ENCODE measurements at regions not wholly inside any gene's neighbourhood (a gene's known extent, or its start where the extent isn't known, plus 50 kb on each side); places are given as distances from the start of the nearest gene placed in this dataset.

DNA sequence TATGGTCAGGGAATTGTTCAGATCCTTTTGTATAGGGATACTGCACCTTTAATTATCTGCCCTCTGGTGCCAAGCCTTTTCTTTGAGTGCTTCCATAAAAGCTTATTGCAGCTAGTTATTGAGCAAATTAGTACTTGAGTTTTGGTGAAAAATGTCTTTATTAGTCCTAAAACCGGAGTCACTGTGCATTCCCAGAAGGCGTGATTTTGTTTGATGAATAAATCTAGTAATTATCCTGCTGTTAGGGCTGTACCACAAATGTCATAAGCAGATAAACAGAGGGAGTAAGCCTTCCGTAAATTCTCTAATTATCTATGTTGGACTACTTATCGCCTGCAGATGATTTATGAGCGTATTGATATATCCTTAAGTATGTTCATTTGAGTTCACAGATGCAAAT lies 620.7 kb upstream of the ARRDC3 start:
- TF ChIP-seq EP300 (IDR thresholded peaks at IDR 0.05) (no peak), POLR2A (IDR thresholded peaks at IDR 0.05) (no peak), POLR2AphosphoS5 (IDR thresholded peaks at IDR 0.05) (no peak)
- TF ChIP-seq, protein P1, sequence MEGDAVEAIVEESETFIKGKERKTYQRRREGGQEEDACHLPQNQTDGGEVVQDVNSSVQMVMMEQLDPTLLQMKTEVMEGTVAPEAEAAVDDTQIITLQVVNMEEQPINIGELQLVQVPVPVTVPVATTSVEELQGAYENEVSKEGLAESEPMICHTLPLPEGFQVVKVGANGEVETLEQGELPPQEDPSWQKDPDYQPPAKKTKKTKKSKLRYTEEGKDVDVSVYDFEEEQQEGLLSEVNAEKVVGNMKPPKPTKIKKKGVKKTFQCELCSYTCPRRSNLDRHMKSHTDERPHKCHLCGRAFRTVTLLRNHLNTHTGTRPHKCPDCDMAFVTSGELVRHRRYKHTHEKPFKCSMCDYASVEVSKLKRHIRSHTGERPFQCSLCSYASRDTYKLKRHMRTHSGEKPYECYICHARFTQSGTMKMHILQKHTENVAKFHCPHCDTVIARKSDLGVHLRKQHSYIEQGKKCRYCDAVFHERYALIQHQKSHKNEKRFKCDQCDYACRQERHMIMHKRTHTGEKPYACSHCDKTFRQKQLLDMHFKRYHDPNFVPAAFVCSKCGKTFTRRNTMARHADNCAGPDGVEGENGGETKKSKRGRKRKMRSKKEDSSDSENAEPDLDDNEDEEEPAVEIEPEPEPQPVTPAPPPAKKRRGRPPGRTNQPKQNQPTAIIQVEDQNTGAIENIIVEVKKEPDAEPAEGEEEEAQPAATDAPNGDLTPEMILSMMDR (IDR thresholded peaks at IDR 0.05): no peak
- Histone ChIP-seq H3K4me3 (no peak overlapping the region), H3K9me3 (no peaks in the 10 kb centered on the region), H3K27me3 (no peaks in the 10 kb centered on the region), H3K4me1 (no peaks in the 10 kb centered on the region), H3K36me3 (no peaks in the 10 kb centered on the region), H3K27ac (no peak overlapping the region)
- ATAC-seq: no peak
- 82 to 86% methylated on average over 5 of the region's 5 CpGs for WGBS, 2 donors (ENCODE audit: low coverage in 1 of 2)

DNA sequence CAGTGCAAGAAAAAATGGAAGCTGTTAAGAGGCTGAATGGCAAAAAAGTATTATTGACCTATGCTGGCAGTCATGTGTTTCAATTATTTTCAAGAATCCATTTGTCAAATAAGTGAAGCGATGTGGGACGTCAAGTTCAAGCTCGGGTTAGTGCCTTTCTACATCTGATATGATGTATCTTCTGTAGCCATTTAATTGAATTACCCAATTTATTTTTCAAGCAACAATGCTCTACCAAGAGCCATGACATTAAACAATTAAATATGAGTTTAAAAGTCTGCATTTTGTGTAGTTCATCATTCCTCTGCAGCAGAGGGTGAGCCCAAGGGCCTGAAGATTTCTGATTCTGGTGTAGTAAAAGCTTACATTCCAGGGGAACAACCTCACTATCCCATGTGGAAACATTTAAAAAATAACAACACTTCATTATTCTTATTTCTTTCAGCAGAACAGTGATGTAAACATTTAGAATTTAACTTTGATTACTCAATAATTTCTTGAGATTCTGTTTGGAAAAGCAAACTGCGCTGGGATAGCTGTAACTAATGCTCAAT lies 619.7 kb upstream of the ARRDC3 start:
- Histone ChIP-seq H3K9me3 (no peaks in the 10 kb centered on the region), H3K4me1 (no peaks in the 10 kb centered on the region), H3K27ac (no peak overlapping the region), H3K4me3 (no peak overlapping the region), H3K27me3 (no peaks in the 10 kb centered on the region), H3K36me3 (no peaks in the 10 kb centered on the region)
- TF ChIP-seq, protein P1 (IDR thresholded peaks at IDR 0.05): no peak
- no peak for TF ChIP-seq POLR2AphosphoS5 (IDR thresholded peaks at IDR 0.05)
- TF ChIP-seq POLR2A (IDR thresholded peaks at IDR 0.05): no peak
- no peak for TF ChIP-seq EP300 (IDR thresholded peaks at IDR 0.05)
- no peak for ATAC-seq
- WGBS, 2 donors (ENCODE audit: low coverage in 1 of 2): 52 to 76% methylated on average over 4 of the region's 4 CpGs

DNA sequence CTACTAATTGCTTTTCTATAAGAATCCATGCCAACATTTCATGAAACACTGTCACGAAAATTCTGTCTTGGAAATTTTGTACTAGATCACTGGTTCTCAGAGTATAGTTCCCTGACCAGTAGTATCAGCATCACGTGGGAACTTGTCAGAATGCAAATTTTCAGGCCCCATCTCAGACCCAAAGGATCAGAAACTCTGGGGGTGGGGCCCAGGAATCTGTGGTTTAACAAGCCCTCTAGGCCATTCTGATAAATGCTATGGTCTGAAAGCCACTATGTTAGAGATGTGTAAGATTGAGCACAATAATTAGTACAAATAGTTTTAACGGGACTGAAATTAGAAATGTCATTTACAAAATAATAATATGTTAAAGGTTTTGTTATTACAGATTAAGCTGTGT lies 615.7 kb upstream of the ARRDC3 start:
- Histone ChIP-seq H3K9me3 (no peaks in the 10 kb centered on the region), H3K27ac (no peak overlapping the region), H3K36me3 (no peaks in the 10 kb centered on the region), H3K4me1 (no peaks in the 10 kb centered on the region), H3K4me3 (no peak overlapping the region), H3K27me3 (no peaks in the 10 kb centered on the region)
- no peak for ATAC-seq
- TF ChIP-seq POLR2A (IDR thresholded peaks at IDR 0.05) (no peak), POLR2AphosphoS5 (IDR thresholded peaks at IDR 0.05) (no peak), EP300 (IDR thresholded peaks at IDR 0.05) (no peak)
- TF ChIP-seq, protein P1 (IDR thresholded peaks at IDR 0.05): no peak
- 59 to 69% methylated on average over 3 of the region's 3 CpGs for whole genome bisulfite sequencing, 2 donors (ENCODE audit: low coverage in 1 of 2)

DNA sequence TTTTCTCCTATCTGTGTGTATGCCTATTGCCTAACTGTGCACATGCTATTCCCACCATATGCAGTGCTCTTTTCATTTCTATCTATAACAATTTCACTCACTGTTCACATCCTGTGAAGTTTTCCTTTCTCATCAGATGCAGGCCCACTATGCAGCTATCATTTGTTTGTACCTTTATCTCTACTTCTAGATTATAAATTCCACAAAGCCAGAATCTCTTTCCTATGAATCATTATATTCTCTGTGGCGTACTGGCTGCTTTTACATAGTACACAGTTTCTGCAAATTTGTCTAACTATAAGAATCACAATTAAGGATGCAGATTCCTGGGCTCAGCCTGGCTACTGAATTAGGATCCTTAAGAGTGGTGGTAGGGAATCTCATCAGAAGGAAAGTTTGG lies 600.8 kb upstream of the ARRDC3 start:
- WGBS, 2 donors (ENCODE audit: low coverage in 1 of 2): 81% methylated on average over 1 of the region's 1 CpG; no CpG with 5 or more reads in 1 of the 2 donors
- Histone ChIP-seq H3K9me3 (no peaks in the 10 kb centered on the region), H3K4me3 (no peak overlapping the region), H3K27me3 (no peaks in the 10 kb centered on the region), H3K36me3 (no peaks in the 10 kb centered on the region), H3K27ac (no peak overlapping the region), H3K4me1 (no peaks in the 10 kb centered on the region)
- no peak for ATAC-seq
- TF ChIP-seq EP300 (IDR thresholded peaks at IDR 0.05) (no peak), POLR2AphosphoS5 (IDR thresholded peaks at IDR 0.05) (no peak)

DNA sequence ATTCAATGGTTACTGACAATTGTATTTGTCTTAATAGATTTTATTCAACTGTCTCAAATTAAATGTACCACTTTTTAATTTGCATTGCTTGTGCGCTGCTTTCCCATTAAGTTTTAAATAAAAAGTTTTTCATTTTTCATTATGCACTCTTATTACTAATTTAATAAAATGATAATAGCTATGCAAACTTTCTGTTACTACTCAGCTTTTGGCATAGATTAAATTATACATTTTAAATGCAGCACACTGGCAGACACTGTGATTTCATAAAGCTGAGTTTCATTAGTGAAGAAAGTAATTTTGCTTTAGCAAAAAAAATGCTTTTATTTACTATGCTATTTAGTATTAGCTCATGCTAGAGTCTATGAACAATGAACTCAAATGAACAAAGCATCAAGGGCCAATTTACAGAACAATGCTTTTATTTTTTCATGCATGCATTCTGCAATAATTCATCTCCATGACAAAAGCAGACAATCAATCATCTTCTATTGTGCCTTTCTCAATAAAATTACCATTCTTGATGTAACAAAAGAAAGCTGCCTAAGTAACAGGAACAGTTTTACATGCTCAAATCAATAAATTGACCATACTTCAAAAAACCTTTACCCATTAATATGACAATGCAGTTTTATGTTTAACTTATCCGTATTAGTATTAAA lies 595.2 kb upstream of the ARRDC3 start:
- Histone ChIP-seq H3K36me3 (no peaks in the 10 kb centered on the region), H3K4me3 (no peak overlapping the region), H3K9me3 (no peaks in the 10 kb centered on the region), H3K27me3 (no peaks in the 10 kb centered on the region), H3K27ac (no peak overlapping the region), H3K4me1 (no peaks in the 10 kb centered on the region)
- ATAC-seq: no peak
- 84 to 89% methylated on average over 2 of the region's 2 CpGs for WGBS, 2 donors (ENCODE audit: low coverage in 1 of 2)
- TF ChIP-seq, protein P1 (IDR thresholded peaks at IDR 0.05): no peak
- TF ChIP-seq POLR2A (IDR thresholded peaks at IDR 0.05) (no peak), POLR2AphosphoS5 (IDR thresholded peaks at IDR 0.05) (no peak), EP300 (IDR thresholded peaks at IDR 0.05) (no peak)
